Bronchial epithelial cell (primary cell): ENCODE measurements at regions not wholly inside any gene's neighbourhood (a gene's known extent, or its start where the extent isn't known, plus 50 kb on each side); places are given as distances from the start of the nearest gene placed in this dataset.
"Not testable (repeated sequence)": the region's sequence is repeated elsewhere in the genome, so short reads cannot be mapped to it uniquely, and the experiment has no call there.

ENCODE experiments used
- DNase-seq: peaks from one replicate; pipeline ENCODE4 v3.0.0-alpha.2; 2010; ENCODE audit warnings: low read depth
- FAIRE-seq: peaks from 2 replicates; lab custom pipeline; 2011; peaks lifted over from hg19 to GRCh38; lab: Jason Lieb, UNC
- H3K27me3 ChIP-seq: 2 replicates; pipeline ENCODE4 v1.5.1; 2011; ENCODE audit warnings: low read length; ENCODE audit not compliant: control insufficient read depth, insufficient read depth
- H3K36me3 ChIP-seq: 2 replicates; pipeline ENCODE4 v1.5.1; 2011; ENCODE audit warnings: low read length; ENCODE audit not compliant: control insufficient read depth, insufficient read depth
- H3K4me3 ChIP-seq: 2 replicates; pipeline ENCODE4 v1.5.1; 2011; ENCODE audit warnings: mild to moderate bottlenecking, low read depth, low read length, control low read depth
- TF ChIP-seq, protein P1 (sequence below): IDR thresholded peaks from 2 replicates; pipeline ENCODE4 v1.5.1; 2011; ENCODE audit warnings: mild to moderate bottlenecking, moderate library complexity, low read length, control low read depth, inconsistent platforms; ENCODE audit not compliant: insufficient read depth, severe bottlenecking

- no peaks in the 10 kb centered on the region for H3K36me3 ChIP-seq
- FAIRE-seq = no peak
- DNase-seq = no peak
- no peak overlapping the region for H3K4me3 ChIP-seq
- no peaks in the 10 kb centered on the region for H3K27me3 ChIP-seq
- TF ChIP-seq, protein P1, sequence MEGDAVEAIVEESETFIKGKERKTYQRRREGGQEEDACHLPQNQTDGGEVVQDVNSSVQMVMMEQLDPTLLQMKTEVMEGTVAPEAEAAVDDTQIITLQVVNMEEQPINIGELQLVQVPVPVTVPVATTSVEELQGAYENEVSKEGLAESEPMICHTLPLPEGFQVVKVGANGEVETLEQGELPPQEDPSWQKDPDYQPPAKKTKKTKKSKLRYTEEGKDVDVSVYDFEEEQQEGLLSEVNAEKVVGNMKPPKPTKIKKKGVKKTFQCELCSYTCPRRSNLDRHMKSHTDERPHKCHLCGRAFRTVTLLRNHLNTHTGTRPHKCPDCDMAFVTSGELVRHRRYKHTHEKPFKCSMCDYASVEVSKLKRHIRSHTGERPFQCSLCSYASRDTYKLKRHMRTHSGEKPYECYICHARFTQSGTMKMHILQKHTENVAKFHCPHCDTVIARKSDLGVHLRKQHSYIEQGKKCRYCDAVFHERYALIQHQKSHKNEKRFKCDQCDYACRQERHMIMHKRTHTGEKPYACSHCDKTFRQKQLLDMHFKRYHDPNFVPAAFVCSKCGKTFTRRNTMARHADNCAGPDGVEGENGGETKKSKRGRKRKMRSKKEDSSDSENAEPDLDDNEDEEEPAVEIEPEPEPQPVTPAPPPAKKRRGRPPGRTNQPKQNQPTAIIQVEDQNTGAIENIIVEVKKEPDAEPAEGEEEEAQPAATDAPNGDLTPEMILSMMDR = no peak
These were observed 180.8 kb downstream of the MAGEB17 start for GRCh38 chrX:16347968-16348670.

DNA sequence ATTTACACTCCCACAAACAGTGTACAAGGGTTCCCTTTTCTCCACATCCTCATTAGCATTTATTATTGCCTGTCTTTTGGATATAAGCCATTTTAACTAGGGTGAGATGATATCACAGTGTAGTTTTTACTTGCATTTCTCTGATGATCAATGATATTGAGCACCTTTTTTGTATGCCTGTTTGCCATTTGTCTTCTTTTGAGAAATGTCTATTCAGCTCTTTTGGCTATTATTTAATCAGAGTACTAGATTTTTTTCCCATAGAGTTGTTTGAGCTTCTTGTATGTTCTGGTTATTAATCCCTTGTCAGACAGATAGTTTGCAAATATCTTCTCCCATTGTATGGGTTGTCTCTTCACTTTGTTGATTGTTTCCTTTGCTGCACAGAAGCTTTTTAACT lies 190.6 kb downstream of the MAGEB17 start:
- no peaks in the 10 kb centered on the region for H3K36me3 ChIP-seq
- no peak for FAIRE-seq
- H3K27me3 ChIP-seq = no peaks in the 10 kb centered on the region
- H3K4me3 ChIP-seq = no peak overlapping the region
- TF ChIP-seq, protein P1 = no peak
- no peak for DNase-seq

GRCh38 chrX:16360056-16360455 lies 192.8 kb downstream of the MAGEB17 start:
- not testable (repeated sequence) for DNase-seq, H3K4me3 ChIP-seq, FAIRE-seq, H3K36me3 ChIP-seq, H3K27me3 ChIP-seq

DNA sequence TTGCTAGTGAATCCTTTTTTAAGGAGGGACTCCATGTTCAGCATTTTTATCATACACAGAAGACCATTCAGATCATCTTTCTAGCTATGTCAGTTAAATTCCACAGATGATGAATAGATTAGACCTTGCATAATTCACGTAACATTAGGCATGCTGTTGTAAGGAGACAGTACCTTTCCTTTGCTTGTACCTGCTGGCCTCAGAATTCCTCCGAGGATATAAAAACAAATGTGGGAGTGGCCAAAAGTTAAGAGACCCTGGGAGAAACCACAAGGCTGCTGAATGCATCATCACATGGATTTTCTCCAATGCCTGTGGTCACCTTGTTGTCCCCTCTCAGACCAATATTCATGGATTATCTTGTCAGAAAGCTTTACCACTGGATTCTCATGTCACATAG lies 201.4 kb downstream of the MAGEB17 start:
- no peaks in the 10 kb centered on the region for H3K27me3 ChIP-seq
- H3K36me3 ChIP-seq = no peaks in the 10 kb centered on the region
- DNase-seq = no peak
- no peak overlapping the region for H3K4me3 ChIP-seq
- FAIRE-seq = no peak
- TF ChIP-seq, protein P1 = no peak

DNA sequence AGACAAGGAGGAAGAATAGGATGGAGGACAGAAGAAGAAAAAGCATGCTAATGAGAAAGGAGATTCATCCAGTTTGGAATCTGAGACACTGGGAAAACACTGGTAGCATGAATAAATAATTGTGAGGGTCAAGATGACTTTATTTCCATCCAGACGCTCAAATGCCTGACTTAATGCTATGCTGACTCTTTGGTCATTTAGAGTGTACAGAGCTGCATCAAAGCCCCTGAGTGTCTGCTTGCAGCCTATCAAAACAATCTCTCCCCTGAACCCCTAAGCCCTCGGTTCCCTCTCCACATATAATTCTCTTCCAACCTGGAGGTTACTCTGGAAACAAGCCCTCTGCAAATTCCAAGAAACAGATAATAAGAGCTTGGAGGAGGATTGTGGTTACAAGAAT lies 208.8 kb downstream of the MAGEB17 start:
- TF ChIP-seq, protein P1 = no peak
- Histone ChIP-seq H3K27me3 (no peaks in the 10 kb centered on the region), H3K36me3 (no peaks in the 10 kb centered on the region), H3K4me3 (no peak overlapping the region)
- DNase-seq (no peak), FAIRE-seq (no peak)

- DNase-seq (no peak), FAIRE-seq (no peak)
- H3K4me3 ChIP-seq = no peak overlapping the region
- H3K27me3 ChIP-seq = peaks cover 2% of the 10 kb centered on the region
- TF ChIP-seq, protein P1 = no peak
- H3K36me3 ChIP-seq = no peaks in the 10 kb centered on the region
These were observed 218.8 kb downstream of the MAGEB17 start for GRCh38 chrX:16386126-16386525.
